HL-60 (cell line): ENCODE measurements at regions not wholly inside any gene's neighbourhood (a gene's known extent, or its start where the extent isn't known, plus 50 kb on each side); places are given as distances from the start of the nearest gene placed in this dataset.

Source experiments
- DNase-seq, 2 experiments: peaks; one replicate each; pipeline ENCODE4 v3.0.0-alpha.2; 2010 to 2020; ENCODE audit warnings: low read depth in 1 of 2, low spot score in 1 of 2
- H3K27ac ChIP-seq: fragments of 250-450 bp; sonication (Bioruptor Pico); replicated peaks from 2 replicates; pipeline ENCODE4 v1.5.1; 2020; ENCODE audit warnings: mild to moderate bottlenecking, moderate library complexity
- H3K27me3 ChIP-seq: fragments of 250-450 bp; sonication (Bioruptor Pico); 2 replicates; pipeline ENCODE4 v1.5.1; 2021; ENCODE audit warnings: mild to moderate bottlenecking, moderate library complexity; ENCODE audit not compliant: insufficient read depth, poor library complexity, severe bottlenecking
- H3K4me3 ChIP-seq: replicated peaks from 2 replicates; pipeline ENCODE4 v1.5.1; 2011; ENCODE audit warnings: mild to moderate bottlenecking, control low read depth, low read length; ENCODE audit not compliant: insufficient read depth
- CTCF ChIP-seq: IDR thresholded peaks from one replicate; pipeline ENCODE4 v1.5.1; 2011; ENCODE audit warnings: low read length, control low read depth, inconsistent platforms; ENCODE audit not compliant: insufficient read depth
- GABPA ChIP-seq: IDR thresholded peaks from 2 replicates; pipeline ENCODE4 v1.6.1; 2012; ENCODE audit warnings: low read depth
- POLR2AphosphoS5 ChIP-seq: IDR thresholded peaks from 2 replicates; pipeline ENCODE4 v1.6.1; 2012; ENCODE audit warnings: low read depth
- REST ChIP-seq: IDR thresholded peaks from 2 replicates; pipeline ENCODE4 v1.6.1; 2012; ENCODE audit warnings: low read depth; ENCODE audit not compliant: insufficient replicate concordance
- SPI1 ChIP-seq: IDR thresholded peaks from 2 replicates; pipeline ENCODE4 v1.6.1; 2012; ENCODE audit warnings: low read depth, mild to moderate bottlenecking, borderline replicate concordance

DNA sequence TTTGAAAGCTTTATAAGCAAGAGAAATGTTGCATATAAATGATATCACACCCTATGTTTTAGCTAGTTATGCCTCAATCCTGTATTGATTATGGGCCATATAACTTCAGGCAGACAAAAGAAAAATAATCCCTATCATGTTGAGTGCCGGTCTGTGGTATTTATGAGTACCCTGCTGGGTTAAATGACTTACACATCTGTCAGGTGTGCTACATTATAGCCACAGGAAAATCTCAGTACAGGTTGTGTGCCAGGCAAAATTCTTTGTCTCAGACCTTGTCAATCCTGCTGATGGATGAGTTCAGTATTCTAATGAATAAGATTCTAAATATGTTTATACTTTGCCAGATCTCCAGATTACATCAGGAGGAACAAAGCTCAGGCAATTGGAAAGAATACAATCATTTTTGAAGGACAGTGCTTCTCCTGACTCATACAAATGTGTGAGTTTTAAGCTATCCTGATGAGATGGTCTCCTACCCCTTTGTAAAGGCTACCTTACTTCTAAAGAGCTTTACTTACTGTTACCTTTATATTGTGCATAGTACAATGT, 109.8 kb upstream of the FOXG1 start:
- DNase-seq, result no peak
- TF ChIP-seq SPI1 (no peak), GABPA (no peak), CTCF (no peak), REST (no peak), POLR2AphosphoS5 (no peak)
- Histone ChIP-seq H3K4me3 (no peak overlapping the region), H3K27ac (no peak overlapping the region), H3K27me3 (no peaks in the 10 kb centered on the region)

DNA sequence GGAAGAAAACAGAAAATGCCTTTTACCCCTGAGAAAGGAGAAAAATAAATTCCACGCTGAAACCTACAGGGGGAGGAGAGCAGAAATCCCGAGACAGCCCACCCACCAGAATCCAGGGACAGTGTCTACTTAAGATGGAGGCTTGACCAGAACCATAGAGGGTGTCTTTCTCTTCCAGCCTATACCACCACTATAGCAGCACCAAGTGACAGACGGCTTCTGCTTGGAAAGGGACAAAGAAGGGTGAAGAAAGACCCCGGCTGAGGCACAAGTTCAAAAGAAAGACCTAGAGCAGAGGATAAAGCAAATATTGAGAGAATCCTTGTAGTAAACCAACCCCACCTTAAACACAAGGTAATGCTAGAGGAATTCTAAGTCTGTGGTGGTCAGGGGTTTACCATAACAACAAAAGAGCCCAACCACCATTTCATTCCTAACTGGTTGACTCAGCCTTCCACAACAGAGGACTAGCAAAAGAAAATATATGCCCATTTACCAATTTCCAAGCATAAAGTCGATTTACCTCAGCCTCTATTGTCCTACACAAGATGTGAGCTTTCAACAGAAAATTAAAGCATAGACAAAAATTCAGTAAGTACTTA, 105.3 kb upstream of the FOXG1 start:
- DNase-seq, result no peak
- Histone ChIP-seq H3K27ac (no peak overlapping the region), H3K27me3 (no peaks in the 10 kb centered on the region), H3K4me3 (no peak overlapping the region)
- TF ChIP-seq CTCF, result no peak
- no peak for TF ChIP-seq SPI1
- no peak for TF ChIP-seq REST
- TF ChIP-seq POLR2AphosphoS5, result no peak
- TF ChIP-seq GABPA, result no peak

DNA sequence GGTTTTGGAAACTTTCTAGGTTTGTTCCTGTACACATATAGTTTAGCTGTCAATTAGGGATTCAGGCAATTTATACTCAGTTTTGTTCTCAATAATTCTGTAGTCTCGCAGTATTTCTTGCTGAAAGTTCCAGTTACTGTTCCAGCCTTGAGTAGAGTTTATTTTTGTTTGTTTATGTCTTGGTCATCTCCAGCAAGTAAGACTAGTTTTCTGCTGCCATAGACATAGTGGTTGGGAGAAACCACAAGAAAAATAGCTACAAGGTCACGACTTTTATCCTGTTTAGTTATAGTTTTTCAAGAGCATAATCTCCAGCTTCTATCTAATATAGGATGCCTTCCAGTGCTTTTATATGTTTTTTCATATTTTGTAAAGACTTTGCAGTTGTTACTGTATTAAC, 99.6 kb upstream of the FOXG1 start:
- no peak for TF ChIP-seq REST
- no peak for DNase-seq

More for the DNA sequence above, 99.6 kb upstream of the FOXG1 start:
- Histone ChIP-seq H3K27ac (no peak overlapping the region), H3K27me3 (no peaks in the 10 kb centered on the region), H3K4me3 (no peak overlapping the region)
